VCaP (cell line): ENCODE measurements at regions not wholly inside any gene's neighbourhood (a gene's known extent, or its start where the extent isn't known, plus 50 kb on each side); places are given as distances from the start of the nearest gene placed in this dataset.

Experiments used
- H3K27ac ChIP-seq: fragments of 450-650 bp; 2 replicates; pipeline ENCODE4 v1.5.1; 2017
- CTCF ChIP-seq: fragments of 450-650 bp; conservative IDR thresholded peaks from 2 replicates; pipeline ENCODE4 v1.5.1; 2017; ENCODE audit warnings: mild to moderate bottlenecking, moderate library complexity

GRCh38 chr13:31064636-31065035 lies 97.1 kb downstream of the HSPH1 start:
- no peak for TF ChIP-seq CTCF
- H3K27ac ChIP-seq: no peak overlapping the region

GRCh38 chr13:31063772-31064171 lies 97.9 kb downstream of the HSPH1 start:
- H3K27ac ChIP-seq: no peak overlapping the region
- no peak for TF ChIP-seq CTCF

- TF ChIP-seq CTCF: no peak
Measured at GRCh38 chr13:31060655-31061054, 101.0 kb downstream of the HSPH1 start.

GRCh38 chr13:31060220-31060619 lies 101.5 kb downstream of the HSPH1 start:
- no peak for TF ChIP-seq CTCF
- H3K27ac ChIP-seq: no peak overlapping the region

More at GRCh38 chr13:31060655-31061054, 101.0 kb downstream of the HSPH1 start:
- H3K27ac ChIP-seq: no peak overlapping the region

- no peak overlapping the region for H3K27ac ChIP-seq
- no peak for TF ChIP-seq CTCF
Measured at GRCh38 chr13:31057403-31058033, 104.2 kb downstream of the HSPH1 start.

GRCh38 chr13:31056644-31057271 lies 104.9 kb downstream of the HSPH1 start:
- no peak for TF ChIP-seq CTCF

GRCh38 chr13:31055589-31055988 lies 106.1 kb downstream of the HSPH1 start:
- no peak for TF ChIP-seq CTCF
- H3K27ac ChIP-seq: no peak overlapping the region

More at GRCh38 chr13:31056644-31057271, 104.9 kb downstream of the HSPH1 start:
- no peak overlapping the region for H3K27ac ChIP-seq
